GM23338 (cell line): ENCODE measurements at regions not wholly inside any gene's neighbourhood (a gene's known extent, or its start where the extent isn't known, plus 50 kb on each side); places are given as distances from the start of the nearest gene placed in this dataset.

Experiments
- ATAC-seq: fragments of 200-7000 bp; cut with Tn5 transposase; 3 replicates; pipeline ENCODE4 v1.9.1; 2020
- DNase-seq: peaks from one replicate; pipeline ENCODE4 v3.0.0-alpha.2; 2015; ENCODE audit warnings: low spot score
- H2AFZ ChIP-seq: fragments of 200-600 bp; sonication (generic); 2 replicates; pipeline ENCODE4 v1.8.0; 2016; ENCODE audit warnings: antibody characterized with exemption, mild to moderate bottlenecking, moderate library complexity
- H3F3A ChIP-seq: fragments of 200-600 bp; sonication (generic); replicated peaks from 2 replicates; pipeline ENCODE4 v1.8.0; 2017; ENCODE audit warnings: antibody characterized with exemption, mixed run types, low read depth
- H3K27ac ChIP-seq: fragments of 200-600 bp; sonication (generic); 2 replicates; pipeline ENCODE4 v1.6.1; 2016; ENCODE audit warnings: low read depth
- H3K27me3 ChIP-seq: fragments of 200-600 bp; sonication (generic); 2 replicates; pipeline ENCODE4 v1.8.0; 2016; ENCODE audit warnings: mild to moderate bottlenecking, mixed run types, moderate library complexity; ENCODE audit not compliant: insufficient read depth
- H3K36me3 ChIP-seq: fragments of 200-600 bp; sonication (generic); 2 replicates; pipeline ENCODE4 v1.8.0; 2016; ENCODE audit warnings: mild to moderate bottlenecking; ENCODE audit not compliant: insufficient read depth
- H3K4me1 ChIP-seq: fragments of 200-600 bp; sonication (generic); 2 replicates; pipeline ENCODE4 v1.8.0; 2016; ENCODE audit warnings: mild to moderate bottlenecking, moderate library complexity; ENCODE audit not compliant: insufficient read depth
- H3K4me2 ChIP-seq: fragments of 200-600 bp; sonication (generic); 2 replicates; pipeline ENCODE4 v1.7.1; 2017; ENCODE audit warnings: mixed run types
- H3K4me3 ChIP-seq: fragments of 200-600 bp; sonication (generic); 2 replicates; pipeline ENCODE4 v1.6.1; 2016; ENCODE audit warnings: mixed run types
- H3K79me2 ChIP-seq: fragments of 200-600 bp; sonication (generic); replicated peaks from 2 replicates; pipeline ENCODE4 v1.8.0; 2017; ENCODE audit warnings: mild to moderate bottlenecking; ENCODE audit not compliant: insufficient read depth
- H3K9me2 ChIP-seq: fragments of 200-600 bp; sonication (generic); 2 replicates; pipeline ENCODE4 v1.8.0; 2017; ENCODE audit not compliant: insufficient read depth
- H4K20me1 ChIP-seq: fragments of 200-600 bp; sonication (generic); replicated peaks from 2 replicates; pipeline ENCODE4 v1.8.0; 2017; ENCODE audit warnings: mild to moderate bottlenecking; ENCODE audit not compliant: insufficient read depth
- H3K27ac Mint-ChIP-seq: 2 replicates; pipeline ENCODE4 v1.8.0; 2020; ENCODE audit warnings: inconsistent platforms, mild to moderate bottlenecking, moderate library complexity, mixed read lengths
- H3K27me3 Mint-ChIP-seq: 3 replicates; pipeline ENCODE4 v1.8.0; 2022; ENCODE audit warnings: low read depth, mild to moderate bottlenecking, moderate library complexity, mixed read lengths, inconsistent platforms; ENCODE audit not compliant: insufficient read depth, poor library complexity
- H3K36me3 Mint-ChIP-seq: 3 replicates; pipeline ENCODE4 v1.8.0; 2021; ENCODE audit warnings: low read depth, mild to moderate bottlenecking, inconsistent platforms, moderate library complexity, mixed read lengths
- H3K4me1 Mint-ChIP-seq: 3 replicates; pipeline ENCODE4 v1.8.0; 2020; ENCODE audit warnings: mild to moderate bottlenecking, inconsistent platforms, mixed read lengths
- H3K4me3 Mint-ChIP-seq: 3 replicates; pipeline ENCODE4 v1.8.0; 2021; ENCODE audit warnings: moderate library complexity, mild to moderate bottlenecking, inconsistent platforms, mixed read lengths
- H3K9me3 Mint-ChIP-seq: 3 replicates; pipeline ENCODE4 v1.8.0; 2020; ENCODE audit warnings: moderate library complexity, mild to moderate bottlenecking, inconsistent platforms, mixed read lengths
- CTCF ChIP-seq, 2 experiments: fragments of 200-600 bp in 1 of 2; sonication (generic) in 1 of 2; conservative IDR thresholded peaks; 2 replicates each; pipeline versions ENCODE4 v1.5.1 to v1.6.1; 2016 to 2017; ENCODE audit warnings: antibody characterized with exemption in 2 of 2, low read depth in 2 of 2, mild to moderate bottlenecking in 2 of 2, moderate library complexity in 1 of 2
- ETS1 ChIP-seq: IDR thresholded peaks from 2 replicates; pipeline ENCODE4 v1.6.1; 2016; ENCODE audit warnings: antibody characterized with exemption
- EZH2 ChIP-seq: fragments of 200-600 bp; sonication (generic); IDR thresholded peaks from one replicate; pipeline ENCODE4 v1.8.0; 2017; ENCODE audit warnings: antibody characterized with exemption, mild to moderate bottlenecking, low read depth; ENCODE audit not compliant: unreplicated experiment
- EZH2phosphoT487 ChIP-seq: fragments of 200-600 bp; sonication (generic); IDR thresholded peaks from one replicate; pipeline ENCODE4 v1.8.1; 2018; ENCODE audit warnings: antibody characterized with exemption; ENCODE audit not compliant: unreplicated experiment
- JUNB ChIP-seq: IDR thresholded peaks from one replicate; pipeline ENCODE4 v1.6.1; 2016; ENCODE audit warnings: antibody characterized with exemption; ENCODE audit not compliant: unreplicated experiment
- NANOG ChIP-seq: IDR thresholded peaks from 2 replicates; pipeline ENCODE4 v1.6.1; 2016; ENCODE audit warnings: antibody characterized with exemption, borderline replicate concordance
- POLR2AphosphoS5 ChIP-seq: IDR thresholded peaks from 2 replicates; pipeline ENCODE4 v1.6.1; 2016; ENCODE audit warnings: antibody characterized with exemption, low read depth
- REST ChIP-seq: IDR thresholded peaks from one replicate; pipeline ENCODE4 v1.6.1; 2018; ENCODE audit warnings: antibody characterized with exemption; ENCODE audit not compliant: unreplicated experiment
- STAT1 ChIP-seq: IDR thresholded peaks from one replicate; pipeline ENCODE4 v1.6.1; 2016; ENCODE audit warnings: antibody characterized with exemption; ENCODE audit not compliant: unreplicated experiment
- ZNF114 ChIP-seq: fragments of 250-450 bp; sonication (Bioruptor Pico); IDR thresholded peaks from 2 replicates; pipeline ENCODE4 v1.5.0; 2020; ENCODE audit warnings: mild to moderate bottlenecking, moderate library complexity
- ZNF331 ChIP-seq: fragments of 250-450 bp; sonication (Bioruptor Pico); IDR thresholded peaks from 2 replicates; pipeline ENCODE4 v1.5.0; 2020; ENCODE audit warnings: low read depth, mild to moderate bottlenecking, moderate library complexity
- TF ChIP-seq, protein P1 (sequence below): fragments of 250-450 bp; sonication (Bioruptor Pico); IDR thresholded peaks from 2 replicates; pipeline ENCODE4 v1.5.0; 2020; ENCODE audit warnings: mild to moderate bottlenecking, moderate library complexity

- H2AFZ ChIP-seq: no peak overlapping the region; the same call in 1 of the 2 replicates
- no peaks in the 10 kb centered on the region for H3K9me2 ChIP-seq
- no peaks in the 10 kb centered on the region for H3K9me3 Mint-ChIP-seq
- H3K4me2 ChIP-seq: no peak overlapping the region
- no peaks in the 10 kb centered on the region for H3K79me2 ChIP-seq
- no peak overlapping the region for H3K4me3 ChIP-seq
- H3K27me3 ChIP-seq: no peaks in the 10 kb centered on the region
- no peak overlapping the region for H3K4me3 Mint-ChIP-seq
- no peaks in the 10 kb centered on the region for H3F3A ChIP-seq
- no peak overlapping the region for H3K27ac ChIP-seq
- H3K4me1 Mint-ChIP-seq: peaks cover 4% of the 10 kb centered on the region; the same call in 1 of the 3 replicates
- no peaks in the 10 kb centered on the region for H4K20me1 ChIP-seq
- no peaks in the 10 kb centered on the region for H3K27me3 Mint-ChIP-seq
- DNase-seq (no peak), ATAC-seq (no peak)
- TF ChIP-seq REST (no peak), ETS1 (no peak), EZH2 (no peak), JUNB (no peak), STAT1 (no peak), CTCF (conservative IDR thresholded peaks at IDR 0.05; ENCODE audit: low read depth in 2 of 2) (no peak), POLR2AphosphoS5 (no peak), ZNF331 (CRISPR knock-in tag) (no peak), EZH2phosphoT487 (no peak), NANOG (no peak), ZNF114 (CRISPR knock-in tag) (no peak)
- TF ChIP-seq, protein P1, sequence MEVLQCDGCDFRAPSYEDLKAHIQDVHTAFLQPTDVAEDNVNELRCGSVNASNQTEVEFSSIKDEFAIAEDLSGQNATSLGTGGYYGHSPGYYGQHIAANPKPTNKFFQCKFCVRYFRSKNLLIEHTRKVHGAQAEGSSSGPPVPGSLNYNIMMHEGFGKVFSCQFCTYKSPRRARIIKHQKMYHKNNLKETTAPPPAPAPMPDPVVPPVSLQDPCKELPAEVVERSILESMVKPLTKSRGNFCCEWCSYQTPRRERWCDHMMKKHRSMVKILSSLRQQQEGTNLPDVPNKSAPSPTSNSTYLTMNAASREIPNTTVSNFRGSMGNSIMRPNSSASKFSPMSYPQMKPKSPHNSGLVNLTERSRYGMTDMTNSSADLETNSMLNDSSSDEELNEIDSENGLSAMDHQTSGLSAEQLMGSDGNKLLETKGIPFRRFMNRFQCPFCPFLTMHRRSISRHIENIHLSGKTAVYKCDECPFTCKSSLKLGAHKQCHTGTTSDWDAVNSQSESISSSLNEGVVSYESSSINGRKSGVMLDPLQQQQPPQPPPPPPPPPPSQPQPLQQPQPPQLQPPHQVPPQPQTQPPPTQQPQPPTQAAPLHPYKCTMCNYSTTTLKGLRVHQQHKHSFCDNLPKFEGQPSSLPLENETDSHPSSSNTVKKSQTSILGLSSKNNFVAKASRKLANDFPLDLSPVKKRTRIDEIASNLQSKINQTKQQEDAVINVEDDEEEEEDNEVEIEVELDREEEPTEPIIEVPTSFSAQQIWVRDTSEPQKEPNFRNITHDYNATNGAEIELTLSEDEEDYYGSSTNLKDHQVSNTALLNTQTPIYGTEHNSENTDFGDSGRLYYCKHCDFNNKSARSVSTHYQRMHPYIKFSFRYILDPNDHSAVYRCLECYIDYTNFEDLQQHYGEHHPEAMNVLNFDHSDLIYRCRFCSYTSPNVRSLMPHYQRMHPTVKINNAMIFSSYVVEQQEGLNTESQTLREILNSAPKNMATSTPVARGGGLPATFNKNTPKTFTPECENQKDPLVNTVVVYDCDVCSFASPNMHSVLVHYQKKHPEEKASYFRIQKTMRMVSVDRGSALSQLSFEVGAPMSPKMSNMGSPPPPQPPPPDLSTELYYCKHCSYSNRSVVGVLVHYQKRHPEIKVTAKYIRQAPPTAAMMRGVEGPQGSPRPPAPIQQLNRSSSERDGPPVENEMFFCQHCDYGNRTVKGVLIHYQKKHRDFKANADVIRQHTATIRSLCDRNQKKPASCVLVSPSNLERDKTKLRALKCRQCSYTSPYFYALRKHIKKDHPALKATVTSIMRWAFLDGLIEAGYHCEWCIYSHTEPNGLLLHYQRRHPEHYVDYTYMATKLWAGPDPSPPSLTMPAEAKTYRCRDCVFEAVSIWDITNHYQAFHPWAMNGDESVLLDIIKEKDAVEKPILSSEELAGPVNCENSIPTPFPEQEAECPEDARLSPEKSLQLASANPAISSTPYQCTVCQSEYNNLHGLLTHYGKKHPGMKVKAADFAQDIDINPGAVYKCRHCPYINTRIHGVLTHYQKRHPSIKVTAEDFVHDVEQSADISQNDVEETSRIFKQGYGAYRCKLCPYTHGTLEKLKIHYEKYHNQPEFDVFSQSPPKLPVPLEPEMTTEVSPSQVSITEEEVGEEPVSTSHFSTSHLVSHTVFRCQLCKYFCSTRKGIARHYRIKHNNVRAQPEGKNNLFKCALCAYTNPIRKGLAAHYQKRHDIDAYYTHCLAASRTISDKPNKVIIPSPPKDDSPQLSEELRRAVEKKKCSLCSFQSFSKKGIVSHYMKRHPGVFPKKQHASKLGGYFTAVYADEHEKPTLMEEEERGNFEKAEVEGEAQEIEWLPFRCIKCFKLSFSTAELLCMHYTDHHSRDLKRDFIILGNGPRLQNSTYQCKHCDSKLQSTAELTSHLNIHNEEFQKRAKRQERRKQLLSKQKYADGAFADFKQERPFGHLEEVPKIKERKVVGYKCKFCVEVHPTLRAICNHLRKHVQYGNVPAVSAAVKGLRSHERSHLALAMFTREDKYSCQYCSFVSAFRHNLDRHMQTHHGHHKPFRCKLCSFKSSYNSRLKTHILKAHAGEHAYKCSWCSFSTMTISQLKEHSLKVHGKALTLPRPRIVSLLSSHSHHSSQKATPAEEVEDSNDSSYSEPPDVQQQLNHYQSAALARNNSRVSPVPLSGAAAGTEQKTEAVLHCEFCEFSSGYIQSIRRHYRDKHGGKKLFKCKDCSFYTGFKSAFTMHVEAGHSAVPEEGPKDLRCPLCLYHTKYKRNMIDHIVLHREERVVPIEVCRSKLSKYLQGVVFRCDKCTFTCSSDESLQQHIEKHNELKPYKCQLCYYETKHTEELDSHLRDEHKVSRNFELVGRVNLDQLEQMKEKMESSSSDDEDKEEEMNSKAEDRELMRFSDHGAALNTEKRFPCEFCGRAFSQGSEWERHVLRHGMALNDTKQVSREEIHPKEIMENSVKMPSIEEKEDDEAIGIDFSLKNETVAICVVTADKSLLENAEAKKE (CRISPR knock-in tag): no peak
- no peak overlapping the region for H3K27ac Mint-ChIP-seq
- no peaks in the 10 kb centered on the region for H3K4me1 ChIP-seq
- H3K36me3 ChIP-seq: no peaks in the 10 kb centered on the region
- H3K36me3 Mint-ChIP-seq: no peaks in the 10 kb centered on the region
These were observed 534.7 kb upstream of the ARGLU1 start for GRCh38 chr13:107102676-107103075.
